ENCODE measurements at regions not wholly inside any gene's neighbourhood (a gene's known extent, or its start where the extent isn't known, plus 50 kb on each side); places are given as distances from the start of the nearest gene placed in this dataset.

GRCh38 chr14:84027351-84027750, 1502.6 kb upstream of the FLRT2 start:
- no peak for TF ChIP-seq POLR2A (IDR thresholded peaks at IDR 0.05; ENCODE audit: extremely low read depth, insufficient read length)
- TF ChIP-seq CTCF (IDR thresholded peaks at IDR 0.05; ENCODE audit: low read depth, low read length): no peak
- TF ChIP-seq MAX (IDR thresholded peaks at IDR 0.05; ENCODE audit: low read depth, low read length): no peak
- TF ChIP-seq MYC (IDR thresholded peaks at IDR 0.05; ENCODE audit: low read depth, low read length): no peak

All from NB4 (cell line).